HG03159 (cell line): ENCODE measurements at regions not wholly inside any gene's neighbourhood (a gene's known extent, or its start where the extent isn't known, plus 50 kb on each side); places are given as distances from the start of the nearest gene placed in this dataset.
"Not testable (repeated sequence)": the region's sequence is repeated elsewhere in the genome, so short reads cannot be mapped to it uniquely, and the experiment has no call there.

Source experiments
- ATAC-seq: cut with Tn5 transposase; IDR thresholded peaks from one replicate; pipeline ENCODE4 v1.9.1; 2021; ENCODE audit warnings: mild to moderate bottlenecking, moderate library complexity; ENCODE audit not compliant: unreplicated experiment

GRCh38 chr7:55261386-55261770 is 103.8 kb upstream of the LANCL2 start:
- ATAC-seq = no peak

GRCh38 chr7:55265328-55265727 is 99.8 kb upstream of the LANCL2 start:
- ATAC-seq = not testable (repeated sequence)

GRCh38 chr7:55265836-55266642 is 99.1 kb upstream of the LANCL2 start:
- no peak for ATAC-seq

DNA sequence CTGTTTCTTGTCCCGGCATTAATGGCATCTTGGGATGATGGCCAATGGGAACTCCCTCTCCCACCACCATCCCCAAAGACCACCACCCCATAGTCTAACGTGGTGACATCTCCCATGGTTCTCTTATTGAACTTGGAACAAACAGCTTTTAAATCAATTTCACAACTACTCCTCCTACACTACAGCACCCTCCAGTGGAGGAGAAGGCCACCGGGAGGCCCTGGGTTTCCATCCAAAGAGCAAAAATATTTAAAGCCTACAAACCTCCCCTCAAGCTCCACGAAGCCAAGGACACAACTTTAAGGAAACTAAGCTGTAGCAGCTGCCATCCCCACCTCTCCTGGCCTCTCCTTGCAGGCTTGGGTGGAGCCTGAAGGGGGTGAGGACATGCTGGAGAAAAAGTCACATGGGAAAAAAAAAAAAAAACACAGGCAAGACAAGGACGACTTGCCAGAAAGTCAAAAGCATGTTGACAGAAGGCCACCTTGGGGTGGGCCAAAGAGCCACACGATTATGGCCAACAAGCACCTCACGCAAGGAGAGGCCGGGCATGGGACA is 94.0 kb upstream of the LANCL2 start:
- ATAC-seq = no peak

- ATAC-seq = no peak
These were observed 93.5 kb upstream of the LANCL2 start for GRCh38 chr7:55271661-55272060.

GRCh38 chr7:55272328-55272727 is 92.8 kb upstream of the LANCL2 start:
- no peak for ATAC-seq

DNA sequence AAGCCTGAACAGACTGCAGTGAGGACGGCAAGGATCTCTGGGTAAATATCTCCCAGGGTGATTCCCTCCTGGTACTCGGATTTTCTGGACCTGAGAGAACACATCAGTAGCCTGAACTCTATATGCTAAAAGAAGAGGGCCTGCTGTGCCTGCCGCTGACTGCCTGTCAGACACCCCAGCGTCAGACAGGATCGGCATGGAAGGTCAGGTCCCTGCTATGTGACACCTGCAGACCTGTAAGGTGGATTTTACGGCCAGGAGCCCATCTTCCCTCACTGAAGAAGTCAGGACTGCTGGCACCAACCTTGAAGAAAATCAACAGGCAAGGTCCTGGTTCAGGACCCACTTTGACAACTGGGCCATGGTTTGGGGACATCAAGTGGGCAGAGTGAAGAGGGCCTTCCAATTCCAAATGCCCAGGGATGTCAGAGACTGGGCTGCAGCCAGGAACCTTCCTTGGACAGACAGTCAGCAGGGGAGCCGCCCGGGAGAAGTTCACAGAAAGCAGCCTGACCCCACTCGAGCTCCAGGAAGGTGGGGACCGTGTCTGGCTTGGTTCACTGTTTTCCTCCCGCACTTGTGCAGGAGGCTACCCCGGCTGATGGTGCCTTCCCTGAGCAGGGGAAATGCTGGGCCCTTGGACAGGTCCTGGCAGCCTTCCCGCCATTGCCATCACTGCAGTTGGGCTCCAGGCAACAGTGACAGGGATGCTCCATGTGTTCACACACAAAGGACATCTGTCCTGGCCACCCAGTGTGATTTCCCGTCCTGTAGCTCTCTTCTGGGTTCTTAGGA is 91.8 kb upstream of the LANCL2 start:
- no peak for ATAC-seq

- ATAC-seq = no peak
These were observed 91.0 kb upstream of the LANCL2 start for GRCh38 chr7:55274156-55274555.

- no peak for ATAC-seq
These were observed 89.6 kb upstream of the LANCL2 start for GRCh38 chr7:55275291-55276200.

DNA sequence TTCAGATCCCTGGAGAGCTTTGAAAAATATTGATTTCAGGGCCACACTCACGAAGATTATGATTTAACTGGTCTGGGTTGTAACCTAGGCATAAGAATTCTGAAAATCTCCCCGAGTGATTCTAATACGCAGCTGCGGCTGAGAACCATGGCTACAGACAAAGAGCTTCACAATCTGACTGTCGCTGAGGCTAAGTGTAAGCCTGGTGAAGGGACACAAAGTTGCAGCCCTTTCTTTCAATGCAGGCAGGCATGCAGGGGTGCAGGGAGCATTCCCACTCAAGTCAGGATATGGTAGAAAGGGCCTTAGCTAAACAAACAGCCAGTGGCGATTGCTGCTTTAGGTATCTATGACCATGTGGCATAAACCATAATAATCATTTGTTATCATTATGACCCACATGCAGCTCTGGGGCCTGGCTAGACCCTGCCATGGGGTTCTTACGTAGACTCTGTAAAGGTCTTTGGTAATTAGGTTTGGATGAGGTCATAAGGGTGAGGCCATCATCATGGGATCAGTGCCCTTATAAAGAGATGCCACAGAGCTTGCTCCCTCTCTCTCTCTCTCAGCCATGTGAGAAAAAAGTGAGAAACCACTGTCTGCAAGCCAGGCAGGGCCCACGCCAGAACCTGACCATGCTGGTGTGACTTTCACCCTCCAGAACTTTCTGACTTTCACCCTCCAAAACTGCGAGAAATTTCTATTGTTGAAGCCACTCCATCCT is 88.4 kb upstream of the LANCL2 start:
- no peak for ATAC-seq

DNA sequence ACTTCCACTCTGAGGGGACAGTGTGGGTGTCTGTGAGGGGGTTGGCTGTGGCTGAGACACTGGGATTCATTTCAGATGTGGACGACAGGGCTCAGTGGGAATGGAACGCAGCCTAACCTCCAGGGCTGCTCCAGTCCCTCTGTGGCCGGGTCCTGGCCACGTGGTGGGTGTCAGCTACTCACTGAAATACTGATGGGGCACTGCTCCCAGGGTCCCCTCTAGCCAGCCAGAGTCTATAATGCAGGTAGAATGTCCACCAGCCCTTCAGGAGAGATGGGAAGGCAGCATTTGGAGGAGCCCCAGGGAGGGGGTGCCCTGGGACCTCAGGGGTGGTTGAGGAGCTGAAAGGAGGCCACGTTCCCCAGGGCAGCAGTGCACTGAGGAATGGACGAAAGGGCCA is 87.2 kb upstream of the LANCL2 start:
- ATAC-seq = no peak

DNA sequence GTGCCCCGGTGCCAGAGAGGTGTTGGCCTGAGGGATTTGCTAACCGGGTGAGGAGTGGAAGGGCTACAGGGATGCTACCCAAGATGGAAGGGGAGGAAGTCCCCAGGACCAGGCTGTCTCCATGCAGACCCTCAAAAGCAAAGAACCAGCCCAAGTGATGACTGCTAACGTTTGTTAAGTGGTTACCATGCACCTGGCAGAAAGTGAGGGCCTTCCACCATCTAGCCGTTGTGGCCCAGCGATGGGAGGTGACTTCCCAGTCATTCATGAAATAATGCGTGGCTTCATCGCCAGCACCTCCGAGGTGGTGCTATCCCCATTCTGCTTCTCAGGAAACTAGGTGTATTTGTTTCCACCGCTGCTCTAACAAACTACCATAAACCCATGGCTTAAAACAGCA is 86.8 kb upstream of the LANCL2 start:
- ATAC-seq = no peak

GRCh38 chr7:55279080-55279845 is 85.9 kb upstream of the LANCL2 start:
- no peak for ATAC-seq

- peak; percentile 92 for ATAC-seq
These were observed 85.1 kb upstream of the LANCL2 start for GRCh38 chr7:55280031-55280454.

DNA sequence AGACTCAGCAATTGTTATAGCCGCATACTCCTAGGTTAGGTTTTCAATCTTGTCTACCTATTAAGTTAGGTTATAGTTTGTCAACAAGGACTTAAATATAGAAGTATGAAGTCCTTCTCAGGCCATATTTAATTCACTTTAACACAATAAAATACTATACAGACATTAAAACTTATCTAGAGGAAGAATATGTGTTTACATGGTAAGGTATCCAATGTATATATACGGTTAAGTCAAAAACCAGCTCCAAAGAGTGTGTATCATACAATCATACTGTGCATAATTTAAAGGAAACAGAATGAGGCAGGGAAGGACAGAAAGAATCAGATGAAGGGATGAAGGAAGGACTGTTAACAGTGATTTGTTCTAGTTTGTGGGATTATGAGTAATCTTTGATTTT is 79.5 kb upstream of the LANCL2 start:
- no peak for ATAC-seq

DNA sequence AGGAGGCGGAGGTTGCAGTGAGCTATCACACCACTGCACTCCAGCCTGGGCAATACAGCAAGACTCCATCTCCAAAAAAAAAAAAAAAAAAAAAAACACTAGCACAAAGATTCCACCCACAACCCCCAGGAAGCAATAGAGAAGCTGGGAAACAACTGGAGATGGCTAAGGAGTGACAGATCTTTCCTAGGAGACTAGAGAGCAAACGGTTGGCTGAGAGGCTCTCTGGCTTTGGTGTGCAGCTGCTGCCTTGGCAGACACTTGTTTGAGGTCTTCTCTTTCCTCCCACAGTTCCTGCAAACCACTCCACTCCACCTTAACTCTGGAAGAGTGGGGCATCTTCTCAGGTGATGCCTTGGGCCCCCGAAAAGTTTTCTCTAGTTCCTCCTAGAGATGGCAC is 78.5 kb upstream of the LANCL2 start:
- ATAC-seq = no peak

DNA sequence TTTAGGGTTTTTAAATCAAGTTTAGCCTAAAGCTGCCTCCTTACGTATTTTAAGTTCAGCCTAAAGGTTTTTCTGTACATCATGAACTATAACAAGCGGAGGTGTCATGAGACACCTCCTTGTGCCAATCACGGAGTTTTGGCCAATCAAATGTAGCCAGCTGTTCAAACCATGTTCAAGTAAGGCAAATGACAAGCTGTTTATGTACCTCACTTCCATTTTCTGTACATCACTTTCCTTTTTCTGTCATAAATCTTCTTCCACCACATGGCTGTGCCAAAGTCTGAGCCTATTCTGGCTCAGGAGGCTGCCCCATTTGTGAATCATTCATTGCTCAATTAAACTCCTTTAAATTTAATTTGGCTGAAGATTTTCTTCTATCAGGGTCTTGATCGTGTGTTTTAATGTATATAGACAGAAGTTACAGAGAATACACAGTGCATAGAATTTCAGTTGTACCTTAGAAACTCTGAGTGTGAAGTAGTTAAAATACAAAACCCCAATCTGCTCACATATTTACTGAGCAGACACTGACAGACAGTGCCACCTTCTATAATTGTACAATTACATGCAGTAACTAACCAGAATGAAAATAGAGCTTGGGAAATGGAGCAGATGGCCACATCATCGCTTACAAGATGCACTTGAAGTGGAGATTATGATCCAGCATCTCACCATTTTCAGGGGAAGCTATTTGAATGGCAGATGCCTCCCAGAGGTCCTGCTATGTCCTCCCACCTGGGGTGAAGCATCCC is 76.9 kb upstream of the LANCL2 start:
- ATAC-seq = no peak

DNA sequence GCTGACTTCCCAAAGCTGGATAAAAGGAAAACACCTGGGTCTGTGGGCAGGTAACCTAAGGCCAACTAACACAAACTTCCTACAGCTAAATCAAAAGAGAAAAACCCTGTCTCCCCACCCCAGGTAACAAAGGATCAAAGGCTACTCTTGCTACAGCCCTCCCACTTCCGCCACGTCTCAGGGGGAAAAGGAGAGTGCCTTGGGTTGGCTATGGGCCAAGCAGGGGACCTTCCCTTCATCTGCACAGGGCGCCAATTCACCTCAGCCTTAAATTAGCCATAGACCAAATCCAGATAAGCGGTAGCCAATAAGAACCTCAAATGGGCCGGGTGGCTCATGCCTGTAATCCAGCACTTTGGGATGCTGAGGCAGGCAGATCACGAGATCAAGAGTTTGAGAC is 69.1 kb upstream of the LANCL2 start:
- no peak for ATAC-seq
